Colonic mucosa (tissue), 4 donors: ENCODE measurements at regions not wholly inside any gene's neighbourhood (a gene's known extent, or its start where the extent isn't known, plus 50 kb on each side); places are given as distances from the start of the nearest gene placed in this dataset.

Source experiments
- DNase-seq: peaks from one replicate; pipeline ENCODE4 v3.0.0-alpha.2; 2020
- H3K27ac ChIP-seq: fragments of 200-600 bp; one replicate; pipeline ENCODE4 v1.8.0; 2021
- H3K27me3 ChIP-seq: fragments of 200-600 bp; one replicate; pipeline ENCODE4 v1.8.0; 2021
- H3K36me3 ChIP-seq: fragments of 200-600 bp; one replicate; pipeline ENCODE4 v1.8.0; 2021
- H3K4me1 ChIP-seq: fragments of 200-600 bp; one replicate; pipeline ENCODE4 v1.8.0; 2021; ENCODE audit warnings: mild to moderate bottlenecking
- H3K4me3 ChIP-seq: fragments of 200-600 bp; one replicate; pipeline ENCODE4 v1.8.0; 2021
- H3K9ac ChIP-seq, 2 donors: one replicate each; pipeline ENCODE4 v1.7.0; 2013; ENCODE audit warnings: control low read depth in 2 of 2, low read depth in 2 of 2, low read length in 2 of 2
- H3K9me3 ChIP-seq: fragments of 200-600 bp; one replicate; pipeline ENCODE4 v1.8.0; 2021
- CTCF ChIP-seq: fragments of 200-600 bp; IDR thresholded peaks from one replicate; pipeline ENCODE4 v1.8.0; 2022; ENCODE audit warnings: antibody characterized with exemption, mild to moderate bottlenecking
- intact Hi-C: fragments of 100-400 bp; cut with DNase I; formaldehyde crosslinking; loops from one replicate; pipeline ENCODE4 v1.14.1; 2022
- donor health status: healthy.
- donor health status: DM: no; HTN: no; CAD: no.
- donor health status: DM: no; HTN: no; CAD: no.

GRCh38 chr6:126147291-126147815 is 161.0 kb downstream of the TRMT11 start:
- Histone ChIP-seq H3K9ac (no peak overlapping the region), H3K4me3 (no peak overlapping the region), H3K9me3 (no peaks in the 10 kb centered on the region), H3K27me3 (no peaks in the 10 kb centered on the region), H3K27ac (no peak overlapping the region), H3K4me1 (no peaks in the 10 kb centered on the region), H3K36me3 (no peaks in the 10 kb centered on the region)
- TF ChIP-seq CTCF = no peak
- intact Hi-C loops = no loop called here
- no peak for DNase-seq

- Histone ChIP-seq H3K4me3 (no peak overlapping the region), H3K27ac (no peak overlapping the region), H3K9me3 (no peaks in the 10 kb centered on the region), H3K36me3 (no peaks in the 10 kb centered on the region), H3K4me1 (no peaks in the 10 kb centered on the region), H3K27me3 (no peaks in the 10 kb centered on the region), H3K9ac (no peak overlapping the region)
- no peak for TF ChIP-seq CTCF
- DNase-seq = no peak
- intact Hi-C loops = no loop called here
These were observed 162.5 kb downstream of the TRMT11 start for GRCh38 chr6:126148853-126149252.

GRCh38 chr6:126152372-126152745 is 166.0 kb downstream of the TRMT11 start:
- H3K9me3 ChIP-seq = no peaks in the 10 kb centered on the region
- H3K9ac ChIP-seq = no peak overlapping the region
- DNase-seq = no peak
- no peaks in the 10 kb centered on the region for H3K36me3 ChIP-seq
- intact Hi-C loops = no loop called here
- H3K4me3 ChIP-seq = no peak overlapping the region
- TF ChIP-seq CTCF = no peak
- no peaks in the 10 kb centered on the region for H3K27me3 ChIP-seq
- H3K27ac ChIP-seq = no peak overlapping the region
- H3K4me1 ChIP-seq = no peaks in the 10 kb centered on the region

GRCh38 chr6:126153661-126154060 is 167.3 kb downstream of the TRMT11 start:
- no peak for TF ChIP-seq CTCF
- intact Hi-C loops = no loop called here

GRCh38 chr6:126156973-126157372 is 170.6 kb downstream of the TRMT11 start:
- Histone ChIP-seq H3K27ac (no peak overlapping the region), H3K4me3 (no peak overlapping the region)
- intact Hi-C loops = no loop called here

More at GRCh38 chr6:126153661-126154060, 167.3 kb downstream of the TRMT11 start:
- H3K27me3 ChIP-seq = no peaks in the 10 kb centered on the region
- no peak overlapping the region for H3K27ac ChIP-seq
- H3K4me3 ChIP-seq = no peak overlapping the region
- no peaks in the 10 kb centered on the region for H3K9me3 ChIP-seq
- no peaks in the 10 kb centered on the region for H3K4me1 ChIP-seq
- no peaks in the 10 kb centered on the region for H3K36me3 ChIP-seq
- no peak for DNase-seq
- H3K9ac ChIP-seq = no peak overlapping the region

More at GRCh38 chr6:126156973-126157372, 170.6 kb downstream of the TRMT11 start:
- Histone ChIP-seq H3K9ac (no peak overlapping the region), H3K9me3 (no peaks in the 10 kb centered on the region), H3K4me1 (no peaks in the 10 kb centered on the region), H3K27me3 (no peaks in the 10 kb centered on the region), H3K36me3 (no peaks in the 10 kb centered on the region)
- no peak for DNase-seq
- TF ChIP-seq CTCF = no peak
